ENCODE measurements at regions not wholly inside any gene's neighbourhood (a gene's known extent, or its start where the extent isn't known, plus 50 kb on each side); places are given as distances from the start of the nearest gene placed in this dataset.

DNA sequence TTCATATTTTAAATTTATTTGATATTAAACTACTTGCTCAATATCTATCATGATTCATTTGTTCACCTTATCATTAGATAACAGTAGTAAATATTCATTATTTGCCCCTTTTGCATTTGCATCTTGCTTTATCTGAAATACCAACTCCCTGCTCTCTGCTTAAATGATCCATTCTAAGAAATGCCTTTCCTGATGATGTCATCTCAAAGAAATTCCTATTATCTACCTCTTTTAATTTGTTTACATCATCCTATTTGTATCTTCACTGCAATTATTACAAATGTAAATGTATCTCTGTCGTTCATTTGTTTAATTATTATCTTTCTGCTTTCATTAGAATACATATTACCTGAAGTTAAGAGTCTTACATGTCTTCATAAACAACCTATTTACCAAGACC, 549.9 kb downstream of the CBLN2 start:
- no peak overlapping the region for H3K27ac ChIP-seq
- no peak for DNase-seq
- no peak overlapping the region for H3K4me3 ChIP-seq
- no peaks in the 10 kb centered on the region for H3K4me1 ChIP-seq
- no peaks in the 10 kb centered on the region for H3K9me3 ChIP-seq
- H3K36me3 ChIP-seq, result no peaks in the 10 kb centered on the region
- TF ChIP-seq, protein P1, sequence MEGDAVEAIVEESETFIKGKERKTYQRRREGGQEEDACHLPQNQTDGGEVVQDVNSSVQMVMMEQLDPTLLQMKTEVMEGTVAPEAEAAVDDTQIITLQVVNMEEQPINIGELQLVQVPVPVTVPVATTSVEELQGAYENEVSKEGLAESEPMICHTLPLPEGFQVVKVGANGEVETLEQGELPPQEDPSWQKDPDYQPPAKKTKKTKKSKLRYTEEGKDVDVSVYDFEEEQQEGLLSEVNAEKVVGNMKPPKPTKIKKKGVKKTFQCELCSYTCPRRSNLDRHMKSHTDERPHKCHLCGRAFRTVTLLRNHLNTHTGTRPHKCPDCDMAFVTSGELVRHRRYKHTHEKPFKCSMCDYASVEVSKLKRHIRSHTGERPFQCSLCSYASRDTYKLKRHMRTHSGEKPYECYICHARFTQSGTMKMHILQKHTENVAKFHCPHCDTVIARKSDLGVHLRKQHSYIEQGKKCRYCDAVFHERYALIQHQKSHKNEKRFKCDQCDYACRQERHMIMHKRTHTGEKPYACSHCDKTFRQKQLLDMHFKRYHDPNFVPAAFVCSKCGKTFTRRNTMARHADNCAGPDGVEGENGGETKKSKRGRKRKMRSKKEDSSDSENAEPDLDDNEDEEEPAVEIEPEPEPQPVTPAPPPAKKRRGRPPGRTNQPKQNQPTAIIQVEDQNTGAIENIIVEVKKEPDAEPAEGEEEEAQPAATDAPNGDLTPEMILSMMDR (IDR thresholded peaks at IDR 0.05), result no peak
- intact Hi-C loops (cut with DNase I; ENCODE audit: low total_unique reads), result no loop called here
- H3K27me3 ChIP-seq, result no peaks in the 10 kb centered on the region

DNA sequence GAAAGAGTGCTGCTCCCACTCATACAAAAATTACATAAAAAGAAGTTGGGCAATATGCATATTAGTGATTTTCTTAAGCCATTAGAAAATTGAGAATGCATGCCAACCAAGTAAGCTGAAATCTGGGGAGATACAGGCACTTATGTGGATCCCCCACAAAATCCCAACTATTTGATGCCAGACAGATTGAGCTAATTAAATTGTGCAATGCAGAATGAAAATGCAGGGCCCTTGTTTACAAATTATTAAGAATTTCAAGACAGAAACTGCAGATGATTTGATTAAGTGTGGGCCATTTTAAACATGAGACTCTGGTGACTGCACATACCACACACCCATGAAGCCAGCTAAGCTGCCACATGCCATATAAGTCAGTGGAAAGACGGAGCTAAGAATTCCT, 554.5 kb downstream of the CBLN2 start:
- H3K27me3 ChIP-seq, result no peaks in the 10 kb centered on the region
- TF ChIP-seq, protein P1 (IDR thresholded peaks at IDR 0.05), result no peak
- no peak overlapping the region for H3K4me3 ChIP-seq
- no peaks in the 10 kb centered on the region for H3K36me3 ChIP-seq
- H3K27ac ChIP-seq, result no peak overlapping the region
- no peak for DNase-seq
- no peaks in the 10 kb centered on the region for H3K9me3 ChIP-seq
- intact Hi-C loops (cut with DNase I; ENCODE audit: low total_unique reads), result no loop called here
- no peaks in the 10 kb centered on the region for H3K4me1 ChIP-seq

DNA sequence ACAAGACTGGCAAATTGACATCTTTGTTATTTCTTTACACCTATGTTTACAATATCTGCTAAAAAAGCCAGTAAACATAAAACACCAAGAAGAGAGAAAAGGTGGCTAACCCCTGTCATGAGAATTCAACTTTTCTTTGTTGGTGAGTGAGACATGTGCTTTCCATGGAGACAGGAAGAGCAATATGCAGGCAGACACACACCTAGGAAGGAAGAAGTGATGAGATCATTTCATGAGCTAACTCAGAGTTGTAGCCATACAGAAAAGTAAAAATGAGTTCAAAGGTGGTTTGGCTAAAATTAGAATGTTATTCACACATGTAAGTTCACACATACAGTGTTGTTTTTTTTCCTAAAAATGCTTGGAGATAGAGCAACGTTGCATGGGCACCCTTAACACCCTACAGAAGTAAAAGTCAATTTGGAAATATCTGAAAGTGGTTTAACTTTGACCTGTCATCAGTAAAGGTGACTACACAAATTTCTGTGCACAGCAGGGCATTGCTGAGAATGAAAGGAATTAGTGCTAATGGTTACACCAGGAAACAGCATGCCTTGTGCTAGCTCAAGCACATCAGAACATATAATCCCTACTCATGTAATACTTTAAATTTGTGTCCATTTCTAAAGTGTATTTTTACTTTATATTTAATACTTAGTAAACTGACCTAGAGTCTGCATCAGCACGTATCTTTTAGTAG, 557.6 kb downstream of the CBLN2 start:
- no peak for DNase-seq
- Histone ChIP-seq H3K27me3 (no peaks in the 10 kb centered on the region), H3K4me1 (no peaks in the 10 kb centered on the region), H3K36me3 (no peaks in the 10 kb centered on the region), H3K4me3 (no peak overlapping the region), H3K27ac (no peak overlapping the region), H3K9me3 (no peaks in the 10 kb centered on the region)
- intact Hi-C loops (cut with DNase I; ENCODE audit: low total_unique reads), result no loop called here
- TF ChIP-seq, protein P1 (IDR thresholded peaks at IDR 0.05), result no peak

DNA sequence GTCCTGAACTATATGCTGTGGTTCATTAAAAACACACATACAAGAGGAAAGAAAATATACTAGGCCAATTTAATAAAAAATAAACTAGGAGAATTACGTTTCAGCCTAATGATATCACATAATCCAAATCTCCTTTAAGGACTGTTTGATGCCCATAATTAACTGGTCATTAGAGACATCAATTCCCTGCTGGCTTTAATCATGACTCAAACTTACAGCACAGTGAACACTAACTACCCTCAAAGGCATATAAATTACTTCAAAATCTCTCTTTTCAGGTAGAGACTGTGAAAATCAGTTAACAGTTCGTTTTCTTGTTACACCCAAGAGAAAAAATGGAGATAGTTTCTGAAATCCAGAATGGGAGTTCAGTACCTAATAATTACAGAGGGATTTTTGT, 567.4 kb downstream of the CBLN2 start:
- H3K9me3 ChIP-seq, result no peaks in the 10 kb centered on the region
- no peaks in the 10 kb centered on the region for H3K36me3 ChIP-seq
- TF ChIP-seq, protein P1 (IDR thresholded peaks at IDR 0.05), result no peak
- no peak overlapping the region for H3K27ac ChIP-seq
- DNase-seq, result no peak
- no peak overlapping the region for H3K4me3 ChIP-seq
- H3K27me3 ChIP-seq, result no peaks in the 10 kb centered on the region
- intact Hi-C loops (cut with DNase I; ENCODE audit: low total_unique reads), result no loop called here
- no peaks in the 10 kb centered on the region for H3K4me1 ChIP-seq

DNA sequence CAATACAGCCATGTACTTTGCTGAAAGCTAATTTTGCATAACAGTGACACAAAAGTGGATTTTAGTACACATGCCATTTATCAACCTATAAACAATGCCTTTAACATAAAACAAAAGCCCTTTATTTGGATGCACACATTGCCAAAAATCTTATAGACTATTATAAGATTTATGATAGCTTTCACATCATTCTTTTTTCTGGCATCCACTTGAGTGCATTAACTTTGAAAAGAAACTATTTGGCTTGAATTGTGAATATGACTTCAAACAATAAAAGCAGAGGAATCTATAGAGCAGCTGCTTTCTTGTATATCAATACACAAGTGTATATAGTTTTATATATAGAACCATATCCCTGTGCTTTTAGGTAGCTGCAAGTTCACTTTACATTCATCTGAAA, 577.4 kb downstream of the CBLN2 start:
- intact Hi-C loops (cut with DNase I; ENCODE audit: low total_unique reads), result no loop called here
- H3K27ac ChIP-seq, result no peak overlapping the region
- H3K4me1 ChIP-seq, result no peaks in the 10 kb centered on the region
- DNase-seq, result no peak
- H3K4me3 ChIP-seq, result no peak overlapping the region
- H3K36me3 ChIP-seq, result no peaks in the 10 kb centered on the region
- H3K27me3 ChIP-seq, result no peaks in the 10 kb centered on the region
- TF ChIP-seq, protein P1 (IDR thresholded peaks at IDR 0.05), result no peak
- H3K9me3 ChIP-seq, result peaks cover 0 to 8% (median 3%) of the 10 kb centered on the region in 3 donors

DNA sequence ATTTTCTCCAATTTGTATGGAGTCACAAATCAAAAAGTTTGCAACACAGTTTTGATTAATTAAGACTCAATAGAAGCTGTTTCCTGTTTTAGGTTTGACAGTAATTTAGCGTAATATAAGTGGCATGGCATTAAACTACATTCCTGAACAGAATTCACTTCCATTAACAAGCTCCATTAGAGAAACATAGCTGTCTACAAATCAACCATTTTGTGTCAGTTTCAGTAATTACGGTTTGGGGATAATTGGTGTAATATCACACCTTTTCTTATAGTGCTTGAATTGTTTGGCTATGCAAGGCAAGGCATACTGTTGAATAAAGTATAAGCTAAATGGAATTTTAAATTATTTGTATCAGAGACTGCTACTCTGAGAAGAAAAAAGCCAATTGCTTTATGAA, 585.5 kb downstream of the CBLN2 start:
- no peaks in the 10 kb centered on the region for H3K36me3 ChIP-seq
- no peak overlapping the region for H3K4me3 ChIP-seq
- H3K9me3 ChIP-seq, result no peaks in the 10 kb centered on the region
- DNase-seq, result no peak
- H3K27me3 ChIP-seq, result no peaks in the 10 kb centered on the region
- no peaks in the 10 kb centered on the region for H3K4me1 ChIP-seq
- H3K27ac ChIP-seq, result no peak overlapping the region
- intact Hi-C loops (cut with DNase I; ENCODE audit: low total_unique reads), result no loop called here
- TF ChIP-seq, protein P1 (IDR thresholded peaks at IDR 0.05), result no peak

Data from tibial artery (tissue), 4 donors.